HEK293 (cell line): ENCODE measurements at regions not wholly inside any gene's neighbourhood (a gene's known extent, or its start where the extent isn't known, plus 50 kb on each side); places are given as distances from the start of the nearest gene placed in this dataset.

Experiments used
- IKZF3 ChIP-seq: fragments of 450-650 bp; IDR thresholded peaks from 2 replicates; pipeline ENCODE4 v1.5.0; 2018; ENCODE audit warnings: missing biosample characterization, mild to moderate bottlenecking, missing genetic modification characterization, moderate library complexity
- SCRT1 ChIP-seq: fragments of 450-650 bp; formaldehyde crosslinking; IDR thresholded peaks from 2 replicates; pipeline ENCODE4 v1.5.1; 2016; ENCODE audit warnings: missing biosample characterization, missing genetic modification characterization, borderline replicate concordance
- SCRT2 ChIP-seq: fragments of 450-650 bp; formaldehyde crosslinking; IDR thresholded peaks from 2 replicates; pipeline ENCODE4 v1.5.1; 2016; ENCODE audit warnings: missing biosample characterization, missing genetic modification characterization
- ZBTB21 ChIP-seq: fragments of 450-650 bp; formaldehyde crosslinking; IDR thresholded peaks from 2 replicates; pipeline ENCODE4 v1.5.1; 2017; ENCODE audit warnings: missing biosample characterization, missing genetic modification characterization
- ZNF133 ChIP-seq: fragments of 450-650 bp; formaldehyde crosslinking; IDR thresholded peaks from 2 replicates; pipeline ENCODE4 v1.5.1; 2016; ENCODE audit warnings: missing biosample characterization, missing genetic modification characterization
- TF ChIP-seq, protein P1 (sequence below): fragments of 450-650 bp; formaldehyde crosslinking; IDR thresholded peaks from 2 replicates; pipeline ENCODE4 v1.5.1; 2016; ENCODE audit warnings: missing biosample characterization, missing genetic modification characterization
- TF ChIP-seq, protein P2 (sequence below): fragments of 450-650 bp; formaldehyde crosslinking; IDR thresholded peaks from 2 replicates; pipeline ENCODE4 v1.5.1; 2016; ENCODE audit warnings: missing biosample characterization, missing genetic modification characterization

DNA sequence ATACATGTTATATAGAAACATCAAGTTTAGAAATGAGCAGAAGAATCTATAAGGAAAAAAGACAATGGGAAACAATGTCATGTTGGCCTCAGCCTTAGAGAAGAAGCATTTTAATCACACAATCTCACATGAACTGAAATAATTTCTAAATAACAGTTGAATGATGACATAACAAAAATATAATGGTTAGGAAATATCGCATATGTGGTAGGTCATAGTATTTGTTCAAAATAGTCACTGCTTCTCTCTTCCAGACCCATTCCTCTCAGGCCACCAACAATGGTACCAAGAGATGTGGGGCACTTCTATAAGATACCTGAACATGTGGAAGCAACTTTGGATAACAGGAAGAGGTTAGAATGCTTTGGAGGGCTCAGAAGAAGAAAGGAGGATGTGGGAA, 195.7 kb upstream of the PDZRN3 start:
- TF ChIP-seq, protein P1, sequence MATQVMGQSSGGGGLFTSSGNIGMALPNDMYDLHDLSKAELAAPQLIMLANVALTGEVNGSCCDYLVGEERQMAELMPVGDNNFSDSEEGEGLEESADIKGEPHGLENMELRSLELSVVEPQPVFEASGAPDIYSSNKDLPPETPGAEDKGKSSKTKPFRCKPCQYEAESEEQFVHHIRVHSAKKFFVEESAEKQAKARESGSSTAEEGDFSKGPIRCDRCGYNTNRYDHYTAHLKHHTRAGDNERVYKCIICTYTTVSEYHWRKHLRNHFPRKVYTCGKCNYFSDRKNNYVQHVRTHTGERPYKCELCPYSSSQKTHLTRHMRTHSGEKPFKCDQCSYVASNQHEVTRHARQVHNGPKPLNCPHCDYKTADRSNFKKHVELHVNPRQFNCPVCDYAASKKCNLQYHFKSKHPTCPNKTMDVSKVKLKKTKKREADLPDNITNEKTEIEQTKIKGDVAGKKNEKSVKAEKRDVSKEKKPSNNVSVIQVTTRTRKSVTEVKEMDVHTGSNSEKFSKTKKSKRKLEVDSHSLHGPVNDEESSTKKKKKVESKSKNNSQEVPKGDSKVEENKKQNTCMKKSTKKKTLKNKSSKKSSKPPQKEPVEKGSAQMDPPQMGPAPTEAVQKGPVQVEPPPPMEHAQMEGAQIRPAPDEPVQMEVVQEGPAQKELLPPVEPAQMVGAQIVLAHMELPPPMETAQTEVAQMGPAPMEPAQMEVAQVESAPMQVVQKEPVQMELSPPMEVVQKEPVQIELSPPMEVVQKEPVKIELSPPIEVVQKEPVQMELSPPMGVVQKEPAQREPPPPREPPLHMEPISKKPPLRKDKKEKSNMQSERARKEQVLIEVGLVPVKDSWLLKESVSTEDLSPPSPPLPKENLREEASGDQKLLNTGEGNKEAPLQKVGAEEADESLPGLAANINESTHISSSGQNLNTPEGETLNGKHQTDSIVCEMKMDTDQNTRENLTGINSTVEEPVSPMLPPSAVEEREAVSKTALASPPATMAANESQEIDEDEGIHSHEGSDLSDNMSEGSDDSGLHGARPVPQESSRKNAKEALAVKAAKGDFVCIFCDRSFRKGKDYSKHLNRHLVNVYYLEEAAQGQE: no peak
- no peak for TF ChIP-seq ZNF133 (tag by site-specific recombination)
- TF ChIP-seq SCRT2: no peak
- TF ChIP-seq IKZF3 (tag by site-specific recombination): no peak
- no peak for TF ChIP-seq SCRT1 (tag by site-specific recombination)
- TF ChIP-seq ZBTB21 (tag by site-specific recombination): no peak
- TF ChIP-seq, protein P2, sequence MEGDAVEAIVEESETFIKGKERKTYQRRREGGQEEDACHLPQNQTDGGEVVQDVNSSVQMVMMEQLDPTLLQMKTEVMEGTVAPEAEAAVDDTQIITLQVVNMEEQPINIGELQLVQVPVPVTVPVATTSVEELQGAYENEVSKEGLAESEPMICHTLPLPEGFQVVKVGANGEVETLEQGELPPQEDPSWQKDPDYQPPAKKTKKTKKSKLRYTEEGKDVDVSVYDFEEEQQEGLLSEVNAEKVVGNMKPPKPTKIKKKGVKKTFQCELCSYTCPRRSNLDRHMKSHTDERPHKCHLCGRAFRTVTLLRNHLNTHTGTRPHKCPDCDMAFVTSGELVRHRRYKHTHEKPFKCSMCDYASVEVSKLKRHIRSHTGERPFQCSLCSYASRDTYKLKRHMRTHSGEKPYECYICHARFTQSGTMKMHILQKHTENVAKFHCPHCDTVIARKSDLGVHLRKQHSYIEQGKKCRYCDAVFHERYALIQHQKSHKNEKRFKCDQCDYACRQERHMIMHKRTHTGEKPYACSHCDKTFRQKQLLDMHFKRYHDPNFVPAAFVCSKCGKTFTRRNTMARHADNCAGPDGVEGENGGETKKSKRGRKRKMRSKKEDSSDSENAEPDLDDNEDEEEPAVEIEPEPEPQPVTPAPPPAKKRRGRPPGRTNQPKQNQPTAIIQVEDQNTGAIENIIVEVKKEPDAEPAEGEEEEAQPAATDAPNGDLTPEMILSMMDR: no peak
